ENCODE measurements at regions not wholly inside any gene's neighbourhood (a gene's known extent, or its start where the extent isn't known, plus 50 kb on each side); places are given as distances from the start of the nearest gene placed in this dataset.

- DNase-seq, result no peak
These were observed 529.4 kb downstream of the CCDC85A start for GRCh38 chr2:56713161-56713676.

DNA sequence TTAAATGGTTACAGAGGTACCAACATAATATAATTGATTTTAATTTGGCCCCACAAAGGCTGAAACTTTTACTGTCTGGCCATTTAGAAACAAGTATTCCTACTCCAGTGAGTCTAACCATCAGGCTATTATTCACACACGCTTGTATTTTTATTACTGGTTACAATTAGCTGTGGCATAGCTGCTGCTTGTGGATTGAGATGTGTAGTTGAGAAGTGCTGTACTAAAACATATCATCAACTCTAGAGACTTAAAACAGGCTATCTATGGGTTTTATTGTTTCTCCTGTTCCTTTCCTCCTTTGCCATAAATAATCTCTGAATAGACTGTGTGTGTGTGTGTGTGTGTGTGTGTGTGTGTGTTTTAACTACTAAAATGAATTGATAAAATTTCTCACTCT, 530.2 kb downstream of the CCDC85A start:
- DNase-seq, result no peak

GRCh38 chr2:56714400-56714799, 530.6 kb downstream of the CCDC85A start:
- DNase-seq, result no peak

DNA sequence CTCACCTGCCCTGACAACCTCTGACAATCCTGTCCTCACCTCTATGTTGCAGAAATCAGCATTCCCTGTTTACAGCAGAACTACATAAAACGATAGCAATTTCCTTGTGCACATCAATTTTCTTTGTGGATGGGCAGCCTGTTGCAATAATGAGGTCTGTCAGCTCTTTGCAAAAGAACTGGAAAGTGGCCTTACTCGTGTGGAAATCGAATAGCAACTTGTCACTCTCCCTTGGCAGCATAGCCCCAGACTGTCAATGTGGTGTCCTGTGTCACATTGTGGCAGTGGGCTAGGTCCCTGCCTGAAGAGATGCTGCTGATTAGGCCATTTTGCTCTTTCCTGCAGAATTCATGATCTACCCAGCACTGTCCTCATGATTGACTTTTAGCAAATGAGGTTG, 531.9 kb downstream of the CCDC85A start:
- no peak for DNase-seq

DNA sequence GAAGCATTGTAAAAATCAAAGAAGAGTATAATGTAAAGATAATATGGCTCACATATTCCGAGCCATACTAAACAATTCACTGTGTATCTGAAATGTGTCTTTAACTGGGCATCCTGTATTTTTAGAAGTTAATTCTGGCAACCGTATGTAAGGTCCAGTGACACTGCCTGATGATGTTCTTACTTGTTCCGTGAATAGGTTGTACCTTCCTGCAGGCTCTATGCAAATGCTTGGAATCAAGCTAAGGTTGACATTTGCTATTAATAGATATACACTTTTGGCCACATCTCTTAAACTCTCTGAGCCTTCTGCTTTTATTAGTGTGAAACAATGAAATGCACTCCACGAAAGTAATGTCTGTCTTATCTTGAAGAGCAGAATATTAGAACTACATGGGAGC, 534.6 kb downstream of the CCDC85A start:
- DNase-seq, result no peak

- no peak for DNase-seq
These were observed 545.4 kb downstream of the CCDC85A start for GRCh38 chr2:56729212-56729611.

DNA sequence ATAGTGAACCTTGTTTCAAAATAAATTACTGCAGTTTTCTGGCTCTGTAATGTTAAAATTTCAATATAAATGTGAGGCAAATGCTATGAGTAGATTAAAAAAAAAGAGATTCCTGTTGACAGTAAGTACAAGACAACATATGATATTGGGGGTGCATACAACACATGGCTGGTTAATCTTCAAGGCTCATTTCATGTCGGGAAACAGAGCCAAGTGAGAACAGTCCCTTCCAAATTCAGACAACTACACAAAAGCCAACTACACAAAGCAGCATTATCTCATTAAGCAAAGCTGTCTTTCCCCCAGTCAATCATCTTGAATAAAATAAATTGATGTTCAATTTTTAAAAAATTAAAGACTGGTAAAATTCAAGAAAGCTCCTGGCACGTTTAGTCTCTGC, 549.2 kb downstream of the CCDC85A start:
- DNase-seq, result no peak

GRCh38 chr2:56739413-56739812, 555.6 kb downstream of the CCDC85A start:
- DNase-seq, result no peak

DNA sequence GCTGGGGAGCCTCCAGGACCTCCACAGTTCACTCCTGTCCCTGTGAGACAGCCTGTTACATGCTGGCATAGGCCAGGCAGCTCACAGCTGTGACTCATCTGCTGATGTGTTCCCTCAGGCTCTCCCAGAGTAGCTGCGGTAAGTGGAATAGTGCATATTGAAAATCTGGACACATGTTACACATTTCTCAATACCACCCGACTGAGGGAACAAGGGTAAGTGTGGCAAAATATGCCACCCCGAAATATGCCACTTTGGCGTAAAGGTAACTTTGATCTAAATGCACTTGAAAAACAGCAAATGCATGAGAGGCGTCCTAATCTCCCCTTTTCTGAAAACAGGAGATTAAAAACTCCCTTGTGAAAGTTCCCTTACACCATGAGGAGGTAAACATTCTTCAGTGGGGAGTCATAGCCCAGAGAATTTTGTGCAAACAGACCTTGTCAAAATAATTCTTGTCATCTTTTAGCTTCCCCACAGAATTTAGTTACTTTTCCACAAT, 557.9 kb downstream of the CCDC85A start:
- DNase-seq, result no peak

DNA sequence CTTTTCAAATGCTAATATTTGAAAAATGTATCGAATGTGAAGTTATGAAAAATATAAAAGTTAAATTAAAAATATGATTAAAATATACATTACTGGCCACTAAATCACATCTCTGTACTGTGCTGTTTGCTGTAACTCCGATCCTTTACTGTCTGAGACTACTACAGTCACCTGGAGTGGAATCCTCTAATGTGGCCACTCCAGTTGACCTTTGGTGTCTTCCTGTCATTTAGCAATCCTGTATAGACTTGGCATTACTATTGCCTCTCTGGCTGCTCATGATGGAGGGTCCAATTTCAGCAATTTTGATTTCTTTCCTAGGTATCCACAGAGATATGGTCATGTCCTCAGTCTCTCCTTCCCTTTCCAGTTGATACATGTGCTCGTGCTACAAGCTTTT, 560.0 kb downstream of the CCDC85A start:
- no peak for DNase-seq

- DNase-seq, result no peak
These were observed 565.5 kb downstream of the CCDC85A start for GRCh38 chr2:56749152-56749752.

- no peak for DNase-seq
These were observed 569.4 kb downstream of the CCDC85A start for GRCh38 chr2:56753182-56753581.

DNA sequence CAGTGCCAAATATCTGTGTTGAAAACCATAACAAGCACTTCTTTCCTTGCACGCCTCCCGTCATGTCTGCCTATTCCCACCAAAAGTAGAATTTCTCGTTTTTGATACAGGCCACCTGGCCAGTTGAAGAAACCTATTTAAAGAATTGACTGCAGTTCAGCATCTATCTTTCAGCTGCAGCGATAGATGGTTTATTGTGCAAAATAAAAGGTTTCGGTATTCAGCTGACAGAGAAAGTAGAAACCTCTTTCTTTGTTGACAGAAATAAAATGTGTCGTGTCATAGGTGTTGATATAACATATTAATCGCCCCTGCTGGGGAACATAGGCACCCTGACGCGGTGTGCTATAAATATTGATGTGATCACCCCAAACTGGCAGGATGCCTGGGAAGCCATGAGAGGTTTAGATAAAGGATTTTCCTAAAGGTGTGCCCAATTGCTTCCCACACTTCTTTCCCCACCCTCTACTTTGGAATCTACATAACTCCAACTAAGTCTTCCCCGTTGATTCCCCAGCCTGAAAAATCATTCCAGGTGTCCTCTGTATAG, 570.4 kb downstream of the CCDC85A start:
- DNase-seq, result no peak

DNA sequence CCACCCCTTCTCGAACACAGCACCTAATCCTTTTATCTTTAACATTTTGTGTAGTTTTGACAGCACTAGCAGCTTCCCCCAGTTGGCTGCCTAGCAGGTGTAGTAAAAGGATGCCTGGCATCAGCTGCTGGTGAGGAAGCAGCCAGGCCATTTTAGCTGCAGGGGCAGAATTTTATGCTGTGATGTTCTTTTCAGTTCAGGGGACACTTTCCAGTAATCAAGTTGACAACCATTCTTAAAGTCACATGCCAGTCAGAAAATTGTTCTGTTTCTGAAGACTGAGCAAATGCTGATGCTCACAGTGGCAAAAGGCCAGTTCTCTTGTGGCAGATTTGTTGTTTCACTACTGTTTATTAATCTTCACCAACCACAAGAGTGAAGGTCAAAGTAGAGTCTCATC, 570.8 kb downstream of the CCDC85A start:
- no peak for DNase-seq

DNA sequence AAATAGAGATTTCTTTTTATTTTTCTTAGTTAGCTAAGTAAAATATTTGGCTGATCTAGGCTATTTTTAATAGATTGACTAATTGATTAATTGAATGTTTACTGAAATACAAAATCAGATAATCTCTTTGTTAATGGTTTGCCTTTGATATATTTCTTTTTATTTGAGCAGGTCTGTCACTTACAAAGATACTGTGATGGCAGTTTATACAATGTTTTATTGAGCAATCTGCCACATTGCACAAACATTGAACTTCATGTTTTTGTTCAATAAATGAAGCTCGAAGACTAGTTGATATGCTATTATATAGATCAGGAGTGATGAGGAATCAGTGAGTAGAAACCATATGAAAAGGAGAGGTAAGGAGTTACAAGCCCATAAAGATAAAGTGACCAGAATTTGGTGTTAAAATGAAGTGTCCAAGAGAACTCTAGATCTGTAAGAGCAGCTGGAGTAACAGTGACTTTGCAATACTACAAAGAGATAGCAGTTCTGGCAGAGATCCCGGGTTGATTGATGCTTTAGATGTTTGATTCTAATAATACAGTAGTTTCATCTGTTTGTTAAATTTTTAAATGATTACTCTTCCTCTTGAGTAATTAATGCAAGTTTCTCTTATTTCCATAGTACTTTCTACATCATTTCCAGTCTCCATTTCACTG, 574.2 kb downstream of the CCDC85A start:
- DNase-seq, result no peak

- no peak for DNase-seq
These were observed 579.9 kb downstream of the CCDC85A start for GRCh38 chr2:56763683-56764082.

- DNase-seq, result no peak
These were observed 585.2 kb downstream of the CCDC85A start for GRCh38 chr2:56768973-56769372.

- no peak for DNase-seq
These were observed 586.7 kb downstream of the CCDC85A start for GRCh38 chr2:56770490-56770889.

DNA sequence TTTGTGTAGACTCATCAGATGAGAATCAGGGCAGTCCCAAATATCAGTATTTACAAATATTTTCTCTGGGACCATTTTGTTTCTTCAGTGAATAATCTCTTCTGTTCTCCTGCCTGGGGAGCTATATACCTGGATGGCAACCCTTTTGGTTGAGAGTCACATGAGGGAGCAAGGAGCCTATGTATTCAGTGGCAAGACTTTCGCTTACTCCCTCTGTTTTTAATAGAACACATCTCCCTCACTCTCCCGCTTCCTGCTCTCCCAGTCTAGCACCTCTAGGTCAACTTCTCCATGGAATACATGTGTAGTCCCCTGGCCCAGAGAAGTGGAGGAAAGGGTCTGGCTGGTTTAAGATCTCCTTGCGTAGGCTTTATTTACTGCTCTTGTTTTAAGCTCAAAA, 600.3 kb downstream of the CCDC85A start:
- DNase-seq, result no peak

DNA sequence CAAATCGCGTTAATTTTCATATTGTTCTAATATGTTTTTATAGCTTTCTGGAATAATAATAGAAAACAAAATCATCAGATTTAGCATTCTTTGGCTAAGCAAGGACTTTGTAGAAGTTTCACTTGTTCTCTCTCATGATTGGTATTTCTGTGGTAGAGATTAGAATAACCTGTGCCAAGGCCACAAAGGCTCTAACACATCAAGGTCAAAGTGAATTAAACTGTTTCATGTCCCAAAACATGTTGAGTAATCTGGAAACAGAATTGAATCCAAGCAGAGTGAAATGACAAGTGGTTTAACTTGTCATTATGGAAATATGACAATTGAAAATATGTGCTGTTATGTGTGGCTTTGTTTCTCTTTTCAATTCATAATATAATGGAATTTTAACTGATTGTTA, 617.4 kb downstream of the CCDC85A start:
- no peak for DNase-seq

GRCh38 chr2:56801770-56802169, 618.0 kb downstream of the CCDC85A start:
- DNase-seq, result no peak

- DNase-seq, result no peak
These were observed 619.8 kb downstream of the CCDC85A start for GRCh38 chr2:56803596-56803995.

- no peak for DNase-seq
These were observed 623.1 kb downstream of the CCDC85A start for GRCh38 chr2:56806924-56807323.

GRCh38 chr2:56807861-56808260, 624.1 kb downstream of the CCDC85A start:
- DNase-seq, result no peak

All from activated gamma-delta T cell (primary cell).